Naive thymus-derived CD8-positive, alpha-beta T cell (primary cell): ENCODE measurements at regions not wholly inside any gene's neighbourhood (a gene's known extent, or its start where the extent isn't known, plus 50 kb on each side); places are given as distances from the start of the nearest gene placed in this dataset.

ENCODE experiments used
- ATAC-seq, 2 donors: fragments of 150-1000 bp; cut with Tn5 transposase in 1 of 2; sonication (Bioruptor Pico), chemical (Tn5 transposase) in 1 of 2; 1 replicate in 1 of 2; 2 replicates in 1 of 2; pipeline ENCODE4 v1.10.0; 2021; ENCODE audit warnings: mild to moderate bottlenecking in 2 of 2, moderate library complexity in 2 of 2
- POLR2A ChIA-PET: fragments of 350-600 bp; sonication (Branson Sonifier 250); formaldehyde crosslinking; loops from one replicate; lab custom pipeline; 2021; ENCODE audit warnings: antibody characterized with exemption; lab: Charles Lee
- DNase-seq, 10 donors: peaks; one replicate each; pipeline versions ENCODE4 v3.0.0 to v3.0.0-alpha.2; 2020 to 2022
- H3K27ac Mint-ChIP-seq, 10 donors: one replicate each; pipeline ENCODE4 v1.8.0; 2020 to 2022; ENCODE audit warnings: mild to moderate bottlenecking in 10 of 10, mixed read lengths in 10 of 10, moderate library complexity in 4 of 10, inconsistent platforms in 1 of 10
- H3K27me3 Mint-ChIP-seq, 5 donors: one replicate each; pipeline ENCODE4 v1.8.0; 2021 to 2022; ENCODE audit warnings: mixed read lengths in 5 of 5
- H3K36me3 Mint-ChIP-seq, 3 donors: one replicate each; pipeline ENCODE4 v1.8.0; 2020 to 2022; ENCODE audit warnings: mixed read lengths in 3 of 3, mild to moderate bottlenecking in 2 of 3, inconsistent platforms in 1 of 3
- H3K4me1 Mint-ChIP-seq, 4 donors: one replicate each; pipeline ENCODE4 v1.8.0; 2021 to 2022; ENCODE audit warnings: mixed read lengths in 4 of 4
- H3K4me3 Mint-ChIP-seq, 10 donors: one replicate each; pipeline ENCODE4 v1.8.0; 2020 to 2022; ENCODE audit warnings: mild to moderate bottlenecking in 10 of 10, mixed read lengths in 10 of 10, moderate library complexity in 6 of 10, inconsistent platforms in 1 of 10
- H3K9me3 Mint-ChIP-seq, 9 donors: one replicate each; pipeline ENCODE4 v1.8.0; 2020 to 2022; ENCODE audit warnings: mixed read lengths in 9 of 9, mild to moderate bottlenecking in 3 of 9, inconsistent platforms in 1 of 9, moderate library complexity in 1 of 9

DNA sequence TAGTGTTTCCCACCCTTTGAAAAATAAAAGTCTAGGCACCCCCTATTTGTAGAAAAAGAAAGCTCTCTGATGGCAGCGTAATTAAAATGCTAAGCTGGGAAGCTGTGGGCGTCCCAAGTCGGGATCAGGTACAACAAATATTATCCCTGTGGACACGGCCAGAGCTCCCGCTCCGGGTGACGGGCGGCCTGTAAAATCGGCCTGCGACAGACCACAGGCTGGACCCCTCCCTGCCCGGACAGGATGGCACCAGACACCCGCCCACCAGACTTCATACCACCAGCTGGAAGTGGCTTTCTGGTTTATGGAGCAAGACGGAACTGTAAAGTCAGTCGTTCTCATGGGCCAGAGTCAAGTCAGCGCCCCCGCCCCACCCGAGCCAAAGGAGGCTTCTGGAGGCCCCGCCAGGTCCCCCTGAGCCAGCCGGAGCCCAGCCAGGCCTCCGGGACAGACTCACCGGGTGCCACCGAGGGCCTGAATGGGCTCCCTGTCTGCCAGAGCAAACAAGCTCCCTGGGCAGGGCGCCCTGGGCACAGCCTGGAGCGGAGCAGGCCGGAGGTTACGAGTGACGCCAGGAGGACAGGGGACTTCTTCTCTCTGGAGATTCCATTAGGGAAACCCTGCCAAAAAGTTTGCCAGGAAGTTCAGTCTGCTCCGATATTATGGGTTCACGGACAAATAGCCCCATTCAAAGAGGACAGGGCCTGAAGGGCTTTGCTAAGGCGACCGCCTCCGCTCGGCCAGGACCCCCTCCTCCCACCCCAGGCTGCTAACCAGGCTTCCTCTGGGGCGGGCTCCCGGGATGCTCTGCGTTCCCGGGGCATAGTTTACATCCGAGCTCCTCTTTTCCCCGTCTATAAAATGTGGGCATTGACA, 173.7 kb downstream of the ERCC6L2 start:
- POLR2A ChIA-PET = interaction anchor here (0.6 to 1.7 kb wide), 3 partner anchors 14 to 171 kb away, joined by 3 to 10 read pairs (median 4); no protein-coding TSS in a partner anchor

DNA sequence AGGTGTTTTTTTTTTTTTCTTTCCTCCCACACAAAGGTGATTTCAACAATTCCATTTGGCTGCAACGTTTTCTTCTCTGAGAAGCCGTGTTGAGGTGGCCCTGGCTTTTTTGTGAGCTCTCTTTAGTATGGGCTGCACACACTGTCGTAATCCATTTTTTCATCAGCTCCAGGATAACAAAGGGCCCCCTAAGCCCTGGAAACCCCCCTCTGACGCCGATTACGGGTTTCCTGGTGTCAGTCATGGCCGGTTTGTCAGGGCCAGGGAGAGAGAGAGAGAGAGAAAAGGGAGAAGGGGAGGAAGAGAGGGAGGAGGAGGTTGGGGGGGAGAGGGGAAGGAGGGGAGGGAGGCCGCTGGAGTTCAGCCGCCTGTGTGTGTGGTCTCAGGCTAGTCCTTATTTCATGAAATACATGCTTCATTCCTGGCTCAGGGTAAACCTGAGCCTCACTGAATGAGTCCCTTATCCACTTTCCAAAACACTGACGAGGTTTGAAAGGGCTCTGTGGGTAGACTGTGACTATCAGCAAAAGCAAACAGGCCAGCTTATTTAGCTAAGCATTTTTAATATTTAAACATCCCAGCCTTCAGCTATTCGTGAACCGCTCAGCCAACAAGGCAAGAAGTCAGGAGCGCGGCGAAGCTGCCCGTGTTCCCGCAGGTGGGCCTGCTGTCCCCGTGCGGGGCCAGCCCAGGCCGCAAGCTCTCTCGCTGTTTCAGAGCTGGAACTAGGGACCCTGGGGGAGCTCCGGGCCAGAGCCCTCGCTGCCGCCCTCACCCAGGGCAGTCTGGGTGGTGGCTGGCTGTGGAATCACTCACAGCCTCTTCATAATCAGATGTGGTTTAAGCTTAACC, 172.8 kb downstream of the ERCC6L2 start:
- Mint-ChIP-seq H3K27ac (peak overlapping the region in 6 of 10 donors; percentile 34 to 83 (median 62)), H3K27me3 (peaks cover 0 to 2% (median 0%) of the 10 kb centered on the region in 5 donors), H3K9me3 (peaks cover 0 to 3% (median 0%) of the 10 kb centered on the region in 9 donors), H3K4me3 (peak overlapping the region in 4 of 10 donors; percentile 44 to 82 (median 64)), H3K36me3 (no peaks in the 10 kb centered on the region), H3K4me1 (peaks cover 8 to 23% (median 12%) of the 10 kb centered on the region in 4 donors)
- DNase-seq = peak in 6 of 10 donors; percentile 24 to 69 (median 43)
- POLR2A ChIA-PET = interaction anchor here (0.6 to 1.7 kb wide), 3 partner anchors 13 to 170 kb away, joined by 3 to 10 read pairs (median 4); no protein-coding TSS in a partner anchor
- peak; percentile 70 to 81 for ATAC-seq

More for the DNA sequence above, 173.7 kb downstream of the ERCC6L2 start:
- Mint-ChIP-seq H3K9me3 (peaks cover 0 to 7% (median 3%) of the 10 kb centered on the region in 9 donors), H3K27me3 (peaks cover 0 to 2% (median 0%) of the 10 kb centered on the region in 5 donors), H3K4me3 (peak overlapping the region in 2 of 10 donors; percentile 5 to 50), H3K4me1 (peaks cover 8 to 23% (median 13%) of the 10 kb centered on the region in 4 donors), H3K36me3 (peaks cover 0 to 4% (median 0%) of the 10 kb centered on the region in 3 donors), H3K27ac (peak overlapping the region in 2 of 10 donors; percentile 31 to 81)
- DNase-seq = no peak
- ATAC-seq = no peak

DNA sequence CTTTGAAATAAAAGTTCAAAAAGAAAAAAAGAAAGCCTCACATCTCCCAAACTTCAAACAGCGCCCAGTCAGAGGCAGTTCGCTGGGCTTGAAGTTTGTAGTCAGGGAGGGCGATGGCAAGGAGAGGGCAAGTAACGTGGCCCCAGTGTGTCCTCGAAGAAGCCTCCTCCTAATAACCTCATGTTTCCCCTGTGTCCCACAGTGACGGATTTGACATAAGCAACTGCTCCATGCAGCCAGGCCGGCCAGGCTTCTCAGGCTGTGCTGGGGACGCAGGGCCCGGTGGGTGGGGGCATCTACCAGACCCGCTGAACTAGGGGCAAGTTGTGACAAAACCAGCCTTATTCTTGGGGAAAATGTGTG, 172.2 kb downstream of the ERCC6L2 start:
- POLR2A ChIA-PET = interaction anchor here (1.7 kb wide), 1 partner anchor 13 kb away, joined by 10 read pairs; no protein-coding TSS in a partner anchor
- H3K27ac Mint-ChIP-seq = peak overlapping the region in 6 of 10 donors; percentile 9 to 83 (median 62)
- peak in 3 of 10 donors; percentile 26 to 61 (median 37) for DNase-seq
- H3K4me1 Mint-ChIP-seq = peaks cover 8 to 23% (median 10%) of the 10 kb centered on the region in 4 donors
- ATAC-seq = peak; percentile 64 to 69
- peak overlapping the region in 4 of 10 donors; percentile 44 to 82 (median 64) for H3K4me3 Mint-ChIP-seq
- H3K36me3 Mint-ChIP-seq = no peaks in the 10 kb centered on the region
- peaks cover 0 to 2% (median 0%) of the 10 kb centered on the region in 5 donors for H3K27me3 Mint-ChIP-seq
- no peaks in the 10 kb centered on the region for H3K9me3 Mint-ChIP-seq

DNA sequence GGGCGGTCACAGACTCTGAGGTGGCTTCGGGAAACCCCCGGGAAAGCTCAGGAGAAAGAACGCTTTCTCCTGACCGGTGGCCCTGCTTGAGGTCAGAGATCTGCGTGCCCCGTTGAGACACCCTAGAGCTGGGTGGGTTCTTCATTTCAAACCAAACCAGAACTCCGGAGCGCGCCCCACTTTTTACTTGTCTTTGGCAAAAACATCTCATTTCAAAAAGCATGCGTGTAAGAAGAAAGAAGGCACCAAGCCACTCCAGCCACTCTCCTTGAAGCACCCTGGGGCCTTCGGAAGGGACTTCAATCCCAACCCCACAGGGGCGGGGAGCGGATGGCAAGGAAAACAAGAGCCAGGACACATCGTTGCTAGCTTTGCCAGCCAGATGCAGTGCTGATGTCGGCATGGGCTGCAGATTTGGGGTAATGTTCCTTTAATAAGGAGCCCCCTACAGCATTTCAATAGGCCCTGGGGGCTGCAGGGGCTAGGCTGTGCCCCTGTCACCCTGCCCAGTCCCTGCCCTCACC, 171.7 kb downstream of the ERCC6L2 start:
- POLR2A ChIA-PET = interaction anchor here (1.0 kb wide), 1 partner anchor 8 kb away, joined by 3 read pairs; no protein-coding TSS in a partner anchor
- ATAC-seq (no peak), DNase-seq (no peak)
- Mint-ChIP-seq H3K27me3 (peaks cover 0 to 2% (median 0%) of the 10 kb centered on the region in 5 donors), H3K27ac (peak overlapping the region in 3 of 10 donors; percentile 8 to 81 (median 41)), H3K36me3 (no peaks in the 10 kb centered on the region), H3K9me3 (no peaks in the 10 kb centered on the region), H3K4me1 (peaks cover 8 to 23% (median 10%) of the 10 kb centered on the region in 4 donors), H3K4me3 (peak overlapping the region in 1 of 10 donors; percentile 64)

DNA sequence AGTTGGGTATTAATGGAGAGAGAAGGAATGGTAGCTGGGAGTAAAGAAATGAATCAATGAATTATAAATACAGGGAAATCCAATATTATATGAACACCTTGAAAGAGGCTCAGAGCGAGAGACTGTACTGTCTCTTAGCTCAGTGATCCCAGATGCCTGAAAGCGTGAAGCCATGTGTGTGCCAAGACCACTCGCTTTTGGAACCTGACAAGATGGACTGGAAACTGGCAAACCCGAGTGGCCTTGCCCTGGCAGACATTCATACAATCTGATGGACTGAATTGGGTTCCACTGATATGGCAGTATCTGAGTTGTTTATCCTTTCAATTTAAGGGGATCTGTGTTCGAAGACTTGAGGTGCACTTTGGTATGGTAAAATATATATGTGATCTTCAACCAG, 170.3 kb downstream of the ERCC6L2 start:
- Mint-ChIP-seq H3K27me3 (peaks cover 0 to 2% (median 0%) of the 10 kb centered on the region in 5 donors), H3K4me1 (peaks cover 8 to 20% (median 10%) of the 10 kb centered on the region in 4 donors), H3K36me3 (no peaks in the 10 kb centered on the region), H3K9me3 (no peaks in the 10 kb centered on the region), H3K4me3 (no peak overlapping the region), H3K27ac (peak overlapping the region in 1 of 10 donors; percentile 8)
- DNase-seq (no peak), ATAC-seq (no peak)
- POLR2A ChIA-PET = interaction anchor here (0.7 kb wide), 1 partner anchor 583 kb away, joined by 3 read pairs; no protein-coding TSS in a partner anchor

DNA sequence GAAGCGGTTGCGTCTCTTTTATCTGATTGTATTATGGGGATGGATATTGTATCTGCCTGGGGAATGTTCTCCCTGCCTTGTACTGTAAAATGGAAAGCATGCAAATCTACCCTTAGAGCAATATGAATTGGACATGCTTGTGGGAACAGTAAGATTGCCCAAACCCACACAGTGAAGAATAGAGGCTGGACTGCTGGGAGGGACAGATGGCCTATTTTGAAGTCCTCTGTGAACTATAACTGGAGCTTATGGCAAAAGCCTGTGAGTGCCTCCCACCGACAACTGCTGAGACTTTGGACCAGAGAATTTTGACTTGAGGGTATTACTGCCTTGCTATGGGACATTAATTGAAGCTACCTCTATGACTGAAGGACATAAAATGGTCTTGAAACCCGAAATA, 168.9 kb downstream of the ERCC6L2 start:
- peaks cover 0 to 1% (median 0%) of the 10 kb centered on the region in 3 donors for H3K36me3 Mint-ChIP-seq
- H3K4me3 Mint-ChIP-seq = no peak overlapping the region
- H3K27me3 Mint-ChIP-seq = peaks cover 0 to 2% (median 0%) of the 10 kb centered on the region in 5 donors
- H3K4me1 Mint-ChIP-seq = peaks cover 8 to 15% (median 10%) of the 10 kb centered on the region in 4 donors
- POLR2A ChIA-PET = no interaction called here
- no peak for ATAC-seq
- DNase-seq = no peak
- H3K9me3 Mint-ChIP-seq = peaks cover 0 to 11% (median 0%) of the 10 kb centered on the region in 9 donors
- H3K27ac Mint-ChIP-seq = no peak overlapping the region

DNA sequence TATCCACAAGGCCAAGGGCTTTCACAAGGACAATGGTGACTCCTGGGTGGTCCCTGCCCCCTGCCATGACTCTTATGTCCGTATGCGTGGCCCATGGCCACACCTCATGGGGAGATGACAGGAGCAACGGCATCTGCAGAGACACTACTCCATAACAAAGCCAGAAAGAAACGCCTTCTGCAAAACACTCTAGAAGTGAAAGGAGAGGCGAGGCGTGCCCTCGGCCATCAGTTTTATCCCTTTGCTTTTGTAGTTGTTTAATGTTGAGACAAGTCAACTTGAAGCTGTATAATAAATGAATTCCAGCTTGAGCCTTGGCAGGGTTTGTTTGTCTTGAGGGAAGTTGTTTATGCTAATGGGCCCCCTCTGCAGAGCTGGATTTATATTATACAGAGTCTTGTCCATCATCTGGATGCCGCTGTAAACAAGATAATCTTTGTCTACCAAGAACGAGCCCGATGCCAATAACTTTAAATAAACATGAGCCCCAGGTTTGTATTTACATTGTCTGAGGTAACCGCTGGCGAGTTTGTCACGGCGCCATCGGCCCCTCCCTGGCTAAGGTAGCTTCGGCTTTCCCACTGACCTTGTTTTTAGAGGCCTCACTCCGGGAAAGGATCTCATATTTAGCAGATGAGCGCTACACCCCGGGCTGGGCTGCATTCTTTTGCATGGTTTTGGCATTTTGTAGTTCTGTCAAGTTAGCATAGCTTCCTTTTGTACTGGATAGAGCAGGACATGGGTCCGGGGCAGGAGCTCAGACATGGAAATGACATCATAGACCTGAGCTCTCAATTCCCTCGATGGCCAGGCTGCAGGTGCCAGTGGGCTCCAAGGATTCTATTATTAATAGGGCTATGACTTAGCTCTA, 165.3 kb downstream of the ERCC6L2 start:
- no peak for ATAC-seq
- POLR2A ChIA-PET = no interaction called here
- peak overlapping the region in 2 of 10 donors; percentile 8 to 10 for H3K27ac Mint-ChIP-seq
- H3K27me3 Mint-ChIP-seq = peaks cover 0 to 2% (median 0%) of the 10 kb centered on the region in 5 donors
- peaks cover 3 to 30% (median 16%) of the 10 kb centered on the region in 9 donors for H3K9me3 Mint-ChIP-seq
- H3K4me3 Mint-ChIP-seq = no peak overlapping the region
- no peak for DNase-seq
- H3K4me1 Mint-ChIP-seq = peaks cover 6 to 24% (median 21%) of the 10 kb centered on the region in 4 donors
- H3K36me3 Mint-ChIP-seq = peaks cover 0 to 16% (median 5%) of the 10 kb centered on the region in 3 donors

DNA sequence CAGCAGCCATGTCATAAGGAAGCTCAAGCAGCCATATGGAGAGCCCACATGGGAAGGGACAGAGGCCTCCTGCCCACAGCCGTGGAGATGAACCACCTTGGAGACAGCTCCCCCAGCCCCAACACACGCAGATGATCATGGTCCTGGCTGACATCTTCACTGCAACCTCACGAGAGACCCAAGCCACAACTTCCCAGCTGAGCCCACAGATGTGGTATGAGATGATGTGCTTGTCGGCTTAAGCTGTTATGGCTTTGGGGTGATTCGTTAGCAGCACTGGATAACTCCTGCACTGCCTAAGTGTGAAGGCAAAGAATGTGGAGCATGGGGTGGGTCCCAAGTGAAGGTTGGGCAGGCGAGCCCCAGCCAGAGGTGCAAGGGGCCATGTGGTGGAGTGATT, 163.4 kb downstream of the ERCC6L2 start:
- POLR2A ChIA-PET = no interaction called here
- H3K27me3 Mint-ChIP-seq = no peaks in the 10 kb centered on the region
- peak in 1 of 2 donors; percentile 67 for ATAC-seq
- peak overlapping the region in 2 of 10 donors; percentile 28 to 33 for H3K27ac Mint-ChIP-seq
- H3K36me3 Mint-ChIP-seq = peaks cover 0 to 16% (median 5%) of the 10 kb centered on the region in 3 donors
- H3K4me3 Mint-ChIP-seq = no peak overlapping the region
- peaks cover 3 to 30% (median 16%) of the 10 kb centered on the region in 9 donors for H3K9me3 Mint-ChIP-seq
- no peak for DNase-seq
- peaks cover 6 to 24% (median 21%) of the 10 kb centered on the region in 4 donors for H3K4me1 Mint-ChIP-seq

DNA sequence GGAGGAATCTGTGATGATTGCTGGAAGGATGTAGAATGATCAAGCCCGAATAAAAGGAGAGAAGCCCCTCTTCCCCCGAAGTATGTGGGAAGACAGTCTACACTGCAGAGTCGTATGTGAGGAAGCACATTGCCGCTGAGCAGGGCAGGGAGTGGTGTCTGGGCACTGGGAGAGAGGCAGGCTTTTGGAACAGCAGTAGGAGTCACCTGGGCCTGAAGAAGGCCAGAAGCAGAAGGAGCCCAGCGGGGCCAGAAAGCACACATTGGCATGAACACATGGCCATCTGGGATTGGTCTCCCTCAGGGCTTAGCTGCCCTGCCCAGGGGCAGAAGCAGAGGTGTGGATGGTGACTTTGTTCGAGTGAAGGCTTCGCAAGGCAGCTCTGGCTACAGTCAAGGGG, 162.8 kb downstream of the ERCC6L2 start:
- POLR2A ChIA-PET = no interaction called here
- no peak for ATAC-seq
- Mint-ChIP-seq H3K4me1 (peaks cover 6 to 24% (median 21%) of the 10 kb centered on the region in 4 donors), H3K4me3 (peak overlapping the region in 3 of 10 donors; percentile 2 to 46 (median 30)), H3K27me3 (no peaks in the 10 kb centered on the region), H3K9me3 (peaks cover 3 to 30% (median 16%) of the 10 kb centered on the region in 9 donors), H3K36me3 (peaks cover 0 to 16% (median 5%) of the 10 kb centered on the region in 3 donors), H3K27ac (peak overlapping the region in 2 of 10 donors; percentile 20 to 74)
- no peak for DNase-seq

DNA sequence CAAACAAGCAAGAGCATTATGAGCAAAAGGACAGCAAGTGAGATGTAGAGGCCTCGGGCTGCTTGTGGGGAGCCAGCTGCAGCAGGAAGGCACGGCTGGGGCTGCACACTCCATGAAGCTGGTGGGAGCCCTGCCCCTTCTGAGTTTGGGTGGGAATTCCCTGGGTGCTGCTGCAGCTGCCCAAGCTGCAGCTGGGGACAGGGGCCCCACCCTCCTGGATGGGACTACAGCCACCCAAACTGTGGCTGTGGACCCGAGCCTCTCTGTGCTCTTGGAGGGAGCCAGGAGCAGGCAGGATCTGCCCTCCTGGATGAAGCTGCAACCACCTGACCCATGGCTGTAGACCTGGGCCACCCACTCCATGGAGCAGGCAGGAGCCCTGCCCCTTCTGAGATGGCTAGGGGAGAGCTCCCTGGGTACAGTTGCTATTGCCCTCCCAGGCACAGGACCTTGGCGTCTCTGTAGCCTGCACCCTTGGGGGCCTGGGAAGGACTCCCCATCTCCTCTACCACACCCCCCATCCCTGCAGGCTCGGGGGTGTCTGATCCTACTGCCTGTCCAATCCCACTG, 159.1 kb downstream of the ERCC6L2 start:
- H3K4me3 Mint-ChIP-seq = no peak overlapping the region
- peaks cover 0 to 16% (median 3%) of the 10 kb centered on the region in 3 donors for H3K36me3 Mint-ChIP-seq
- peaks cover 0 to under 1% (median 0%) of the 10 kb centered on the region in 5 donors for H3K27me3 Mint-ChIP-seq
- ATAC-seq = no peak
- POLR2A ChIA-PET = interaction anchor here (1.5 to 1.8 kb wide), 2 partner anchors 14 to 20 kb away, joined by 3 to 10 read pairs; no protein-coding TSS in a partner anchor
- peaks cover 3 to 21% (median 15%) of the 10 kb centered on the region in 9 donors for H3K9me3 Mint-ChIP-seq
- H3K4me1 Mint-ChIP-seq = peaks cover 6 to 30% (median 21%) of the 10 kb centered on the region in 4 donors
- peak overlapping the region in 1 of 10 donors; percentile 78 for H3K27ac Mint-ChIP-seq
- DNase-seq = no peak
